ENCODE measurements at regions not wholly inside any gene's neighbourhood (a gene's known extent, or its start where the extent isn't known, plus 50 kb on each side); places are given as distances from the start of the nearest gene placed in this dataset.

GRCh38 chr17:65279456-65279855 lies 142.3 kb downstream of the RGS9 start:
- H3K9me3 Mint-ChIP-seq (ENCODE audit: insufficient read depth) = peaks cover 3% of the 10 kb centered on the region
- no peaks in the 10 kb centered on the region for H3K79me2 ChIP-seq (ENCODE audit: control insufficient read depth, insufficient read depth, low read length)
- peaks cover 32% of the 10 kb centered on the region for H3K27me3 Mint-ChIP-seq
- ChIA-PET CTCF (no interaction called here), POLR2A (interaction anchor here (0.6 kb wide), 1 partner anchor 29 kb away, joined by 4 read pairs; no protein-coding TSS in a partner anchor)
- TF ChIP-seq, protein P1, sequence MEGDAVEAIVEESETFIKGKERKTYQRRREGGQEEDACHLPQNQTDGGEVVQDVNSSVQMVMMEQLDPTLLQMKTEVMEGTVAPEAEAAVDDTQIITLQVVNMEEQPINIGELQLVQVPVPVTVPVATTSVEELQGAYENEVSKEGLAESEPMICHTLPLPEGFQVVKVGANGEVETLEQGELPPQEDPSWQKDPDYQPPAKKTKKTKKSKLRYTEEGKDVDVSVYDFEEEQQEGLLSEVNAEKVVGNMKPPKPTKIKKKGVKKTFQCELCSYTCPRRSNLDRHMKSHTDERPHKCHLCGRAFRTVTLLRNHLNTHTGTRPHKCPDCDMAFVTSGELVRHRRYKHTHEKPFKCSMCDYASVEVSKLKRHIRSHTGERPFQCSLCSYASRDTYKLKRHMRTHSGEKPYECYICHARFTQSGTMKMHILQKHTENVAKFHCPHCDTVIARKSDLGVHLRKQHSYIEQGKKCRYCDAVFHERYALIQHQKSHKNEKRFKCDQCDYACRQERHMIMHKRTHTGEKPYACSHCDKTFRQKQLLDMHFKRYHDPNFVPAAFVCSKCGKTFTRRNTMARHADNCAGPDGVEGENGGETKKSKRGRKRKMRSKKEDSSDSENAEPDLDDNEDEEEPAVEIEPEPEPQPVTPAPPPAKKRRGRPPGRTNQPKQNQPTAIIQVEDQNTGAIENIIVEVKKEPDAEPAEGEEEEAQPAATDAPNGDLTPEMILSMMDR (IDR thresholded peaks at IDR 0.05) = no peak
- TF ChIP-seq EZH2 (IDR thresholded peaks at IDR 0.05; ENCODE audit: borderline replicate concordance, insufficient read depth, low read depth, low read length, poor library complexity, severe bottlenecking) = no peak
- no CpG with 5 or more reads among the region's 2 CpGs for WGBS (ENCODE audit: insufficient coverage)
- no peak overlapping the region for H3K4me3 ChIP-seq (ENCODE audit: control extremely low read depth in 1 of 5, extremely low read depth in 1 of 5, insufficient read depth in 1 of 5, low read depth in 2 of 5, low read length in 4 of 5)
- no peak overlapping the region for H2AFZ ChIP-seq (ENCODE audit: insufficient read depth, low read depth, low read length, poor library complexity, severe bottlenecking)
- H3K9ac ChIP-seq (ENCODE audit: low read length) = no peak overlapping the region
- H3K36me3 ChIP-seq (replicated peaks in 1 of 2; ENCODE audit: control extremely low read depth in 1 of 2, control insufficient read depth in 1 of 2, extremely low read depth in 1 of 2, insufficient read depth in 2 of 2, low read length in 1 of 2) = no peaks in the 10 kb centered on the region
- peaks cover 0 to 2% (median 0%) of the 10 kb centered on the region in 3 donors for H3K9me3 ChIP-seq (ENCODE audit: control extremely low read depth in 1 of 3, control insufficient read depth in 2 of 3, insufficient read depth in 1 of 3, low read length in 2 of 3)
- DNase-seq (no peak), ATAC-seq (ENCODE audit: low read depth) (no peak)
- H3K4me2 ChIP-seq (replicated peaks; ENCODE audit: low read depth, low read length, poor library complexity, severe bottlenecking) = no peak overlapping the region
- intact Hi-C loops (cut with micrococcal nuclease) = no loop called here
- peaks cover 5% of the 10 kb centered on the region for H3K4me1 Mint-ChIP-seq
- H4K20me1 ChIP-seq (ENCODE audit: control insufficient read depth, insufficient read depth, low read length, poor library complexity, severe bottlenecking) = no peaks in the 10 kb centered on the region
- no peak overlapping the region for H3K27ac ChIP-seq (ENCODE audit: low read length in 2 of 2)
- peaks cover 0 to 15% (median 8%) of the 10 kb centered on the region in 4 experiments for H3K27me3 ChIP-seq (replicated peaks in 1 of 4; ENCODE audit: control extremely low read depth in 1 of 4, control insufficient read depth in 3 of 4, insufficient read depth in 4 of 4, low read length in 3 of 4)
- H3K4me1 ChIP-seq (ENCODE audit: control insufficient read depth in 2 of 2, insufficient read depth in 2 of 2, low read length in 2 of 2) = peaks cover 4 to 5% of the 10 kb centered on the region in 2 donors
- no peak overlapping the region for H3K4me3 Mint-ChIP-seq
- H3K27ac Mint-ChIP-seq = no peak overlapping the region

- H3K27ac ChIP-seq (ENCODE audit: low read length in 2 of 2) = no peak overlapping the region
- intact Hi-C loops (cut with micrococcal nuclease) = no loop called here
- H3K4me1 Mint-ChIP-seq = peaks cover 5% of the 10 kb centered on the region
- no peaks in the 10 kb centered on the region for H4K20me1 ChIP-seq (ENCODE audit: control insufficient read depth, insufficient read depth, low read length, poor library complexity, severe bottlenecking)
- H3K9ac ChIP-seq (ENCODE audit: low read length) = no peak overlapping the region
- H3K36me3 ChIP-seq (replicated peaks in 1 of 2; ENCODE audit: control extremely low read depth in 1 of 2, control insufficient read depth in 1 of 2, extremely low read depth in 1 of 2, insufficient read depth in 2 of 2, low read length in 1 of 2) = no peaks in the 10 kb centered on the region
- H3K27me3 Mint-ChIP-seq = peaks cover 33% of the 10 kb centered on the region
- POLR2A ChIA-PET = no interaction called here
- no peaks in the 10 kb centered on the region for H3K9me3 ChIP-seq (ENCODE audit: control extremely low read depth in 1 of 3, control insufficient read depth in 2 of 3, insufficient read depth in 1 of 3, low read length in 2 of 3)
- H3K9me3 Mint-ChIP-seq (ENCODE audit: insufficient read depth) = peaks cover 3% of the 10 kb centered on the region
- no peak overlapping the region for H2AFZ ChIP-seq (ENCODE audit: insufficient read depth, low read depth, low read length, poor library complexity, severe bottlenecking)
- 72% methylated on average over 8 of the region's 10 CpGs for WGBS (ENCODE audit: insufficient coverage)
- TF ChIP-seq, protein P1 (IDR thresholded peaks at IDR 0.05) = no peak
- TF ChIP-seq EZH2 (IDR thresholded peaks at IDR 0.05; ENCODE audit: borderline replicate concordance, insufficient read depth, low read depth, low read length, poor library complexity, severe bottlenecking) = no peak
- H3K4me2 ChIP-seq (replicated peaks; ENCODE audit: low read depth, low read length, poor library complexity, severe bottlenecking) = no peak overlapping the region
- H3K27me3 ChIP-seq (replicated peaks in 1 of 4; ENCODE audit: control extremely low read depth in 1 of 4, control insufficient read depth in 3 of 4, insufficient read depth in 4 of 4, low read length in 3 of 4) = peaks cover 0 to 15% (median 8%) of the 10 kb centered on the region in 4 experiments
- H3K27ac Mint-ChIP-seq = no peak overlapping the region
- no peak overlapping the region for H3K4me3 Mint-ChIP-seq
- DNase-seq (no peak), ATAC-seq (ENCODE audit: low read depth) (no peak)
- H3K4me1 ChIP-seq (ENCODE audit: control insufficient read depth in 2 of 2, insufficient read depth in 2 of 2, low read length in 2 of 2) = peaks cover 4 to 5% of the 10 kb centered on the region in 2 donors
- H3K4me3 ChIP-seq (ENCODE audit: control extremely low read depth in 1 of 5, extremely low read depth in 1 of 5, insufficient read depth in 1 of 5, low read depth in 2 of 5, low read length in 4 of 5) = no peak overlapping the region
- H3K79me2 ChIP-seq (ENCODE audit: control insufficient read depth, insufficient read depth, low read length) = no peaks in the 10 kb centered on the region
- CTCF ChIA-PET = no interaction called here
Observed at GRCh38 chr17:65278820-65279184, 141.6 kb downstream of the RGS9 start.
